Uterus (tissue), 3 donors: ENCODE measurements at regions not wholly inside any gene's neighbourhood (a gene's known extent, or its start where the extent isn't known, plus 50 kb on each side); places are given as distances from the start of the nearest gene placed in this dataset.

ENCODE experiments used
- DNase-seq, 2 donors: peaks; one replicate each; pipeline ENCODE4 v3.0.0-alpha.2; 2019 to 2020
- H3K27ac ChIP-seq, 2 donors: fragments of 200-600 bp; sonication (generic); 1 replicate in 1 of 2; 2 replicates in 1 of 2; pipeline ENCODE4 v1.5.1; 2016 to 2018
- H3K27me3 ChIP-seq, 2 donors: fragments of 200-600 bp; sonication (generic); one replicate each; pipeline ENCODE4 v1.5.1; 2018 to 2019; ENCODE audit warnings: control low read depth in 1 of 2
- H3K36me3 ChIP-seq, 2 donors: fragments of 200-600 bp; sonication (generic); one replicate each; pipeline ENCODE4 v1.5.1; 2019; ENCODE audit warnings: control low read depth in 1 of 2
- H3K4me1 ChIP-seq, 2 donors: fragments of 200-600 bp; sonication (generic); one replicate each; pipeline ENCODE4 v1.5.1; 2018 to 2019; ENCODE audit warnings: control low read depth in 1 of 2
- H3K4me3 ChIP-seq, 2 donors: fragments of 200-600 bp; sonication (generic); 1 replicate in 1 of 2; 2 replicates in 1 of 2; pipeline ENCODE4 v1.5.1; 2018 to 2019; ENCODE audit warnings: mild to moderate bottlenecking in 1 of 2
- H3K9me3 ChIP-seq, 2 donors: fragments of 200-600 bp; sonication (generic); one replicate each; pipeline ENCODE4 v1.5.1; 2019; ENCODE audit warnings: control low read depth in 1 of 2
- POLR2A ChIP-seq, 2 donors: fragments of 450-650 bp; IDR thresholded peaks; one replicate each; pipeline ENCODE4 v1.6.1; 2016; ENCODE audit warnings: antibody characterized with exemption in 2 of 2, mild to moderate bottlenecking in 1 of 2, moderate library complexity in 1 of 2
- intact Hi-C: fragments of 100-400 bp; cut with DNase I; formaldehyde crosslinking; loops from one replicate; pipeline ENCODE4 v1.15.1; 2023; ENCODE audit warnings: low total_unique reads
- TF ChIP-seq, protein P1 (sequence below), 4 experiments: fragments of 200-600 bp in 2 of 4; fragments of 450-650 bp in 2 of 4; sonication (generic) in 2 of 4; IDR thresholded peaks; one replicate each; pipeline ENCODE4 v1.5.1; 2016 to 2019; ENCODE audit warnings: antibody characterized with exemption in 4 of 4, mild to moderate bottlenecking in 2 of 4, moderate library complexity in 1 of 4
- donor health status: DM: yes; HTN: yes; CAD: no.

GRCh38 chr7:114784746-114785145 is 137.1 kb upstream of the MDFIC start:
- no peak overlapping the region for H3K27ac ChIP-seq
- no peaks in the 10 kb centered on the region for H3K27me3 ChIP-seq
- TF ChIP-seq, protein P1, sequence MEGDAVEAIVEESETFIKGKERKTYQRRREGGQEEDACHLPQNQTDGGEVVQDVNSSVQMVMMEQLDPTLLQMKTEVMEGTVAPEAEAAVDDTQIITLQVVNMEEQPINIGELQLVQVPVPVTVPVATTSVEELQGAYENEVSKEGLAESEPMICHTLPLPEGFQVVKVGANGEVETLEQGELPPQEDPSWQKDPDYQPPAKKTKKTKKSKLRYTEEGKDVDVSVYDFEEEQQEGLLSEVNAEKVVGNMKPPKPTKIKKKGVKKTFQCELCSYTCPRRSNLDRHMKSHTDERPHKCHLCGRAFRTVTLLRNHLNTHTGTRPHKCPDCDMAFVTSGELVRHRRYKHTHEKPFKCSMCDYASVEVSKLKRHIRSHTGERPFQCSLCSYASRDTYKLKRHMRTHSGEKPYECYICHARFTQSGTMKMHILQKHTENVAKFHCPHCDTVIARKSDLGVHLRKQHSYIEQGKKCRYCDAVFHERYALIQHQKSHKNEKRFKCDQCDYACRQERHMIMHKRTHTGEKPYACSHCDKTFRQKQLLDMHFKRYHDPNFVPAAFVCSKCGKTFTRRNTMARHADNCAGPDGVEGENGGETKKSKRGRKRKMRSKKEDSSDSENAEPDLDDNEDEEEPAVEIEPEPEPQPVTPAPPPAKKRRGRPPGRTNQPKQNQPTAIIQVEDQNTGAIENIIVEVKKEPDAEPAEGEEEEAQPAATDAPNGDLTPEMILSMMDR (IDR thresholded peaks at IDR 0.05): no peak
- TF ChIP-seq POLR2A (IDR thresholded peaks at IDR 0.05): no peak
- no peaks in the 10 kb centered on the region for H3K36me3 ChIP-seq
- H3K9me3 ChIP-seq: no peaks in the 10 kb centered on the region
- H3K4me3 ChIP-seq: no peak overlapping the region
- no peaks in the 10 kb centered on the region for H3K4me1 ChIP-seq
- intact Hi-C loops: no loop called here
- DNase-seq: no peak

GRCh38 chr7:114785496-114785895 is 136.4 kb upstream of the MDFIC start:
- intact Hi-C loops: no loop called here
- H3K36me3 ChIP-seq: no peaks in the 10 kb centered on the region
- H3K27ac ChIP-seq: no peak overlapping the region
- H3K27me3 ChIP-seq: no peaks in the 10 kb centered on the region
- H3K9me3 ChIP-seq: no peaks in the 10 kb centered on the region
- DNase-seq: no peak
- H3K4me1 ChIP-seq: no peaks in the 10 kb centered on the region
- TF ChIP-seq, protein P1 (IDR thresholded peaks at IDR 0.05): no peak
- no peak for TF ChIP-seq POLR2A (IDR thresholded peaks at IDR 0.05)
- no peak overlapping the region for H3K4me3 ChIP-seq

- no peak for DNase-seq
- Histone ChIP-seq H3K4me3 (no peak overlapping the region), H3K36me3 (no peaks in the 10 kb centered on the region), H3K4me1 (no peaks in the 10 kb centered on the region), H3K9me3 (no peaks in the 10 kb centered on the region), H3K27me3 (no peaks in the 10 kb centered on the region), H3K27ac (no peak overlapping the region)
- TF ChIP-seq, protein P1 (IDR thresholded peaks at IDR 0.05): no peak
- TF ChIP-seq POLR2A (IDR thresholded peaks at IDR 0.05): no peak
- intact Hi-C loops: no loop called here
Observed at GRCh38 chr7:114786455-114786854, 135.4 kb upstream of the MDFIC start.

DNA sequence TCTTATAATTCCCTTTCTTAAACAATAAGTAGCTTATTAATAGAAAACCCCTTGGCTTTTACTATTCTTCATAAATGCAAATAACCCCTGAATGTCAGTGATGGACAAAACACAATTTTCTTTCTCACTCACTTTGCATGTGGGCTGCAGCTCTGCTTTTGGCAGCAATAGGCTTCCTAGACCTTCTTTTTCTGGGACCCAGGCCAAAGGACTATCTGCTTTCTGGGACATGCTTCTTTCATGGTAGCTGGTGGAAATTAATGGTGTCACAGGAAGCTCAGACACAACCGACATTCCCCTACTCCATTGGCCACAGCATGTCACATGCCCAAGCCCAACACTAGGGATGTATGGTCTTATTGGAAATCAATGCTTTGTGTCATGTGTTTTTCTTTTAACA is 134.3 kb upstream of the MDFIC start:
- intact Hi-C loops: no loop called here
- Histone ChIP-seq H3K4me3 (no peak overlapping the region), H3K9me3 (no peaks in the 10 kb centered on the region), H3K36me3 (no peaks in the 10 kb centered on the region), H3K27me3 (no peaks in the 10 kb centered on the region), H3K4me1 (no peaks in the 10 kb centered on the region), H3K27ac (no peak overlapping the region)
- TF ChIP-seq, protein P1 (IDR thresholded peaks at IDR 0.05): no peak
- TF ChIP-seq POLR2A (IDR thresholded peaks at IDR 0.05): no peak
- DNase-seq: no peak

- no peak for DNase-seq
- no peaks in the 10 kb centered on the region for H3K9me3 ChIP-seq
- TF ChIP-seq, protein P1 (IDR thresholded peaks at IDR 0.05): no peak
- no peak for TF ChIP-seq POLR2A (IDR thresholded peaks at IDR 0.05)
- intact Hi-C loops: no loop called here
- H3K36me3 ChIP-seq: no peaks in the 10 kb centered on the region
- no peak overlapping the region for H3K4me3 ChIP-seq
- H3K27me3 ChIP-seq: no peaks in the 10 kb centered on the region
- H3K27ac ChIP-seq: no peak overlapping the region
- H3K4me1 ChIP-seq: no peaks in the 10 kb centered on the region
Observed at GRCh38 chr7:114788706-114789105, 133.2 kb upstream of the MDFIC start.
